Stimulated activated naive CD4-positive, alpha-beta T cell treated with Interleukin-2 at 50 U/mL for 16 hours (primary cell): ENCODE measurements at regions not wholly inside any gene's neighbourhood (a gene's known extent, or its start where the extent isn't known, plus 50 kb on each side); places are given as distances from the start of the nearest gene placed in this dataset.
A peak's percentile ranks its signal among the peaks of the same experiment; 100 is the strongest.

ENCODE experiments used
- DNase-seq: peaks from one replicate; lab custom pipeline; 2025; lab: John Stamatoyannopoulos, UW

DNA sequence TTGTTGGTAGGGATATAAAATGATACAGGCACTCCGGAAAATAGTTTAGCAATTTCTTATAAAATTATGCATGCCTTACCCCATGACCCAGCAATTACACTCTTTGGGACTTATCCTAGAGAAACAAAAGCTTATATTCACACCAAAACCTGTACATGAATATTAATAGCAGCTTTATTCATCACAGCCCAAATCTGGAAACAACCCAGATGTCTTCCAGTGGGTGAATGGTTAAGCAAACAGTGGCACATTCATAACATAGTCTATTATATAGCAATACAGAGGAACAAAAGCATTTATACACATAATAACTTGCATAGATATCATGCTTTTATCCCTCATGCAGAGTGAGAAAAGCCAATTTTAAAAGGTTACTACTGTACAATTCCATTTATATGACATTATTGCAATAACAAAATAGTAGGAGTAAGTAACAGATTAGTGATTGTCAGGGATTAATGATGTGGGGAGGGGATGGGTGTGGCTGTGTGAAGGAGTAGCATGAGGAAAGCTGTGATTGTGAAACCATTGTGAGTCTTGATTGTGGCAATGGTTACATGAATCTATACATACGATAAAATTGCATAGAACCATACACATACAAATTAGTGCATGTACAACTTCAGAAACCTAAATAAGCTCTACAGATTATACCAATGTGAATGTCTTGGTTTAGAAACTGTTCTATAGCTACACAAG is 363.1 kb upstream of the OR4E1 start:
- no peak for DNase-seq

DNA sequence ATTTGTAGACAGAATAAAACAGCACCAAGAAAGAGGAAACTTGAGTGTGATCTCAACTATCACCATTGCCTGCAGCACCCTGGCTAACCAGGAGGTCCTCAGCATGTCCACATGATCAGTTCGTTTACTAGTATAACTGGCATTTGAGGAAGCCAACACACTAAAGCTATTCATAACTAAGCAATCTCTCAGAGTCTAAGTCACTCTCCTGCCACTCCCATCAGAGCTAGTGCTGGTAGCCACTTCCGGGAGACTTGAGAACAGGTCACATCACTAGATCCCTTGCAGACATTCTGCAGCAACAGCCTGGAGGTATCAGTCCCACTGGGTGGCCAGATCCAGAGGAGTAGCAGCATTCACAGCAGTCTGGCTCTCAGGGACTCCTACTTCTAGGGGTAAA is 352.9 kb upstream of the OR4E1 start:
- no peak for DNase-seq

DNA sequence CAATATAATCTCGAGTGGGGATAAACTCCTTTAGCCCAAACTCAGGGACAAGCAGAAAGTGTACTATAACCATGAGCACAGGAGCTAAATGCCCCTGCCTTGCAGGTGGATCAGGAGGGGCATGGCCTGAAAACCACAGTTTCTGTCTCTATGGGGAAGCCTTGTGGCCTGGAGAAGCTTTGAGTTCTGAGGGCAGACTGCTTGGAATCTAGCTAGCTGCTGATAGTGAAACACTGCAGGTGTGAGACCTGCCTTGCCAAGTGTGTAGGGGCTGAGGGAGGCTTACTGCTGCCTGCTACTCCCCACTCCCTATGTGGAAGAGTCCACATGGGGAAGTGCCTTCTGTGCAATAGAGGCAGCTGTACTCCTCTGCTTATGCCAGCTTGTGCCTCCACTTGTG is 352.3 kb upstream of the OR4E1 start:
- no peak for DNase-seq

DNA sequence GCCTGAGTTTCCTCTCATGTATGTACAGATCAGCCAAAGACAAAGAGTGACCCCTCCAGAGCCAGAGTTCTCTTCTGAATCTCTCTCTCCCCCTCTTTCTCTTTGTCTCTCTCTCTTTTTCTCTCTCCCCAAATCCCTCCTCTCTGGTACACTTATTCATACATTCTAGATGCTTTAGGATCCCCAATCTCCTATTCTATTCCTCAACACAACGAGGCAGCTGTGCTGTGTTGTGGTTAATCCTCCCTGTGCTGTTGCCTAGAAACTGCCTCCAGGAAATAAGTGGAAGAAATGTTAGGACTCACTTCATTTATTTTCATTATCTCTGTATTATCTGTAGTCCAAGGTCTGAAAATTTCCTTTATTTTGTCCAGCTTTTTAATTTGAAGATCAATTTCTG is 350.5 kb upstream of the OR4E1 start:
- DNase-seq, result no peak

DNA sequence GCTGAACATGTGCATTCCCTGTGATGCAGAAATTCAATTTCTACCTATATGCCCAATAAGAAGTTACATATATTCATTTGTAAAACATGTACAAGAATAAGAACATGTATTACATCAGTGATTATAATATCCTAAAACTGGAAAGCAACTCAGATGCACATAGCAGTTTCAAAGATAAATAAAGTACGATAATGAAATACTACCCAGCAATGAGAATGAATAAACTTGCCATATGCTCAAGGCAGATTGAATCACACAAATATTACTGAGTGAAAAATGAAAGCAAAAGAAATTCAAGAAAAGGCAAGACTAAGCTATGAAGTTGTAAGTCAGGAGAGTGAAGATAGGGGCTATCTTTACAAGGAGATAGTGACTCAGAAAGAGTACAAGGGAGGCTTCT is 345.3 kb upstream of the OR4E1 start:
- DNase-seq, result no peak

DNA sequence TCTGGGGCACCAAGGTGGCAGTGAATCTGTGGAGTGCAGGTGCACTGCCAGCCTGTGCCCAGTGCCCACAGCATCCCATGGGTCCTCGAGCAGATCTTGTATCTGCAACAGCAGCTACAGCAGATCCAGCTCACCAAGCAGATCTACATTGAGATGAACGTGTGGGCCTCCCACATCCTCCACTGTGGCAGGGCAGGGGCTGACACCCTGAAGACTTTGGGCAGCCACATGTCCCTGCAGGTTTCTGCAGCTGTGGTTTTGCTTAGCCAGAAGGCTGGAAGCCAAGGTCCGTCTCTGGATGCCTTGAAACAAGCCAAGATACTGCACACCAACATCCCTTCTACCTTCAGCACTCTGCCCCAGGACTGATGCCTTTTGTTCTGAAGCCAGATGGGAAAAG is 338.8 kb upstream of the OR4E1 start:
- DNase-seq, result no peak

DNA sequence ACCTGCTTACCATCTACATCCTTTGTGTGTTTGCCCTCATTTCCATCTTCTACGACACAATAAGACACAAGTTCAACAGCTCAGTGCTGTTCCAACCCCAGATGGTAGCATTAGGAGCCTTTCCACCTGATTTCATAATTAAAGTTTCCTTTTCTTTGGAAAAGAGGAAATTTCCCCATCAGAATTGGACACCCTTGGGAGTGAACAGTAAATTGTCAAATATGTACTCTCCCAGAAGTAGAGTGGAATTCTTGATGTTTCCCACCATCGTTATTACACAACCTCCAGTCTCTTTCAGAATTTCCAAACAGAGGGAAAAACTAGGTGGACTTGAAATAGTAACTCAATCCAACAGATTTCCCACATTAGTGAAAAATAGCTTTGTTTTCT is 337.6 kb upstream of the OR4E1 start:
- no peak for DNase-seq

DNA sequence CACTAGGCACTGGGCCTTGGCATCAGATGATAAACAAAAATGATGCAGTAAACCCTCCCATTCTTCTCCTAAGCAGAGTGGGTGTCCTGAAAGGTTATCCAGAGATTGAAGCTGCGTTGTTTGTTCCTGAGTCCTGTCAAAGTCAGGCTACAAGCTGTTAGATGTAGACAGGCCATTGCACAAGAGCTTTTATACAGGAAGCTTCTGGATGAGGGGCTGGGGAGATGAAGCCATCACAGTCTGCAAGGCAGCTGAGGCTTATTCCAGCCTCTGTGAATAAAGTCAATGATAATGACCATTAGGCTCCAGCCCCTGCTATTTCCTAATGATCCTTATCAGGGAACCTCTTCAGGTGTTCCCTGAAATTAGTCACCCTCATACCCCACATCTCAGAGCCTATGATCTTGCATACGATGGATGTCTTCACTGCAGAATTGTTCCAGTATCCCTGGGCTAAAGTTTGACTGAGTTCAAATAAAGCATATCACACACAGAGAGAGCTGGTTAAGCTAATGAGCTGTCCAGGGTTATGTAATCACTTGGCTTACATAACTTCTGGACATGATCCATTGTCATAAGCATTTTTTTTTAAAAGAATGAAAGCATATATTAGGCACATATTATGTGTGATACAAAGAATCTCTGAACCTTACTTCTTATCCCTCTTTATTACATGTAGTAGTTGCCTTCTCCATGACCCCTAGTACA is 337.1 kb upstream of the OR4E1 start:
- DNase-seq, result no peak

DNA sequence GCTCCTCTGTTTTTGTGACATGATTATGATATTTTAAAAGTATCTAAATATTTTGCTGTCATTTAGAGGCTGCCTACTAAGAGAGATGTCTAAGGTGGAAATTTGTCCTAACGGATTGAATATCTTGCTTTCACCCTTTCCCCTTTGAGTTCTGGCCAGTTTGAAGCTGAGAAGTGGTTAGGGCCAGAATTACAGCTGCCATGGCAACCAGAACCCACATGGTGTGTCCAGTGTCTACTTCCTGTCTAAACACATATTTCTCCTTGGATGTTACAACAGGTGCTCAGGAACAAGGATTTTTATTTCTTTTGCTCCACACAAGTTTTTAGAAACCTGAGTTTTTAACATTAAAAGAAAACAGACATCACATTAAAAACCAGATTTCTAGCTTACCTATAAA is 335.1 kb upstream of the OR4E1 start:
- no peak for DNase-seq

DNA sequence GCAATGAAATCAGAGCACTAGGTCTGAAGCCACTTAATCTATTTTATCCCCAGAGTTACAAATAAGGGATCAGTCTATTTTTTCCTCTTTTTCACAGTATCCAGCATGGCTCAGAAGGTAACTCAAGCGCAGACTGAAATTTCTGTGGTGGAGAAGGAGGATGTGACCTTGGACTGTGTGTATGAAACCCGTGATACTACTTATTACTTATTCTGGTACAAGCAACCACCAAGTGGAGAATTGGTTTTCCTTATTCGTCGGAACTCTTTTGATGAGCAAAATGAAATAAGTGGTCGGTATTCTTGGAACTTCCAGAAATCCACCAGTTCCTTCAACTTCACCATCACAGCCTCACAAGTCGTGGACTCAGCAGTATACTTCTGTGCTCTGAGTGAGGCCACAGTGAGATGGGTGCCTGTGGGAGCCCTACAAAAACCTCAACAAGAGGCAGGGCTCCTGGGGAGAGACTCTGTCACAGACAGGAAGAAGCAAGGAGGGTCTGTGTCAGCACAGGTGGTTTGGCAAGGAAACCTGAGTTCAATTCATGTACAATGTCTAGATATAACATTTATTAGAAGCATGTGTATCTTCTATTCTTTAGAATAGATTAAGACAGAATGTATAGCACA is 334.3 kb upstream of the OR4E1 start:
- no peak for DNase-seq

DNA sequence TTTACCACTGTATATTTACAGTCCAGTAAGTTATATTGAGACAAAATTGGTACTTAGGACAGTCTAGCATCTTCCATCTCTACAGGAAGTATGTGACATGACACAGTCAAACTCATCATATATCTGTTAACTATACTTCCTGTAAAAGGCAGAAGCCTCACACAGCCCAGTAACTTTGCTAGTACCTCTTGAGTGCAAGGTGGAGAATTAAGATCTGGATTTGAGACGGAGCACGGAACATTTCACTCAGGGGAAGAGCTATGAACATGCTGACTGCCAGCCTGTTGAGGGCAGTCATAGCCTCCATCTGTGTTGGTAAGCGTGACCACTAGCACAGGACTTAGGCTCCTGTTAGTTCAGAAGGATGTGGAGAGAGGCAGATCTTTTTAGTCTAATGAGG is 333.7 kb upstream of the OR4E1 start:
- no peak for DNase-seq

DNA sequence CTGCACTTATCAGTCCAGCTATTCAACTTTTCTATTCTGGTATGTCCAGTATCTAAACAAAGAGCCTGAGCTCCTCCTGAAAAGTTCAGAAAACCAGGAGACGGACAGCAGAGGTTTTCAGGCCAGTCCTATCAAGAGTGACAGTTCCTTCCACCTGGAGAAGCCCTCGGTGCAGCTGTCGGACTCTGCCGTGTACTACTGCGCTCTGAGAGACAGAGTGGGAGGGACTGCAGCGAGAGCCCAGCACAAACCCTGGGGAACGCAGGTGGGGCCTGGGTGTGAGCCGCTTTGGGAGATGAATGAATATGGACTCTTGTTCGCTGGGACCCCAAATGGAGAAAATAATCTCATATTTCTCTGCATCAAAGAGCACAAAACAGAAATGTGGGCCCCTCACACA is 329.8 kb upstream of the OR4E1 start:
- DNase-seq, result no peak

DNA sequence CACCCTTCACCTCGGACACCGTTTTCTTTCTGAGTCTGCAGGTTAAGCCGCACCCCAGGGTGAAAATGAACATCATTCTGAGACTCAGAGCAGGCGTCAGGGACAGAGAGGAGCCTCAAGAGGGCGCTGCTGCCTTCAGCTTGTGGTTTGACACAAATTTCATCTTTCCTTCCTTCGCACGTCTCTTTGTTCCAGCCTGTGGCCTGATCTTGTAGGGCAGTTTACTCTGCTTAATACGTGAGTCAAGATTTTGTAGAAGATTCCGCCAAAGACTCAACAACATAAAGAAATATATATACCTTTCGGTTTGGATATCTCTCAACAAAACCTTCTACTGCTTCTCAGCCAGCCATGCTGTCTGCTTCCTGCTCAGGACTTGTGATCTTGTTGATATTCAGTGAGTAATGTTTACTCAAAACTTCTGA is 329.3 kb upstream of the OR4E1 start:
- DNase-seq, result peak; percentile 57

DNA sequence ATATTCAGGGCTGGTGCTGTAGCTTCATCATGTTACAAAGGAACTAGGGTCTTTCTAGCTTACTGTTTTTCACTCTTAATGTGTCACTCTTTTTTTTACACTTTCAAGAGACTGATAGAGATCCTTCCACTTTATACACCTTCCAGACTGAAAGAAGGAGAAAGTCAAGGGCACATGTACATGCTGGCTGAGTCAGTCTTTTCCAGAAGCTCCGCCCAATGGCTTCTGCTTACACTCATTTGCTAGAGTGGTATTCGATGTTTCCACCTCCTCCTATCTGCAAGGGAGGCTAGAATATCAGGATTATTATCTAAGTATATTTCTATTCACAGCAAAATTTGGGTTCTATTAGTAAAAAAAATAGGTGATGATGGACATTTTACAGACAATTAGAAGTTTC is 325.8 kb upstream of the OR4E1 start:
- DNase-seq, result no peak

DNA sequence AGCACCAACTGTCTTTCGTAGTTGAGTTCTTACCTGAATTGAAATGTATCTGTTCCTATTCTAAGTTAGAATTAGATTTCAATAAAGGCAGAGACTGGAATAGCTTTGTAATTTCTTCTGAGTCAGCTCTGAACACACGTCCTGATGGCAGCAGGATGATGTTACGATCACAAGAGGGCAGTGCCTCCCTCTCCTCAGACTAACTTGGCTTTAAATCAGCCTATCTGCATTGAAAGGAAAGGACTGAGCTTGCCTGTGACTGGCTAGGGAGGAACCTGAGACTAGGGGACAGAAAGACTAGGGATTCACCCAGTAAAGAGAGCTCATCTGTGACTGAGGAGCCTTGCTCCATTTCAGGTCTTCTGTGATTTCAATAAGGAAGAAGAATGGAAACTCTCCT is 323.7 kb upstream of the OR4E1 start:
- DNase-seq, result no peak

DNA sequence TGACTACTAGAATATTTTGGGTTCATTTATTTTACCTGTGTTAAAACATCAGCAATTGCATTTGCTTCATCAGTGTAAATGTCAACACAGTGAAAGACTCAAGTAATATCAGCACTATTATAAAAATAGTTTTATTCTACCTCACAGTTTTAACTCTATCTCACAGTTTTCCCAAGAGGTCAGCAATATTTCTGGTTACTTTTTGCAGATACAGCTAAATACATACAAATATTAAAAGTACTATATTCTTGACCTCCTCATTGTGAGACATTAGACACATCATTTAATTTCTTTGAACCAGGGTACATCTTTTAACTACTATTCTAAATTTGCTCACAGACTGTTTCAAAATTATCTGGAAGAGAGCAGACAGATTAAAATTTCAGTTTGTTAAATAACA is 321.7 kb upstream of the OR4E1 start:
- DNase-seq, result no peak

DNA sequence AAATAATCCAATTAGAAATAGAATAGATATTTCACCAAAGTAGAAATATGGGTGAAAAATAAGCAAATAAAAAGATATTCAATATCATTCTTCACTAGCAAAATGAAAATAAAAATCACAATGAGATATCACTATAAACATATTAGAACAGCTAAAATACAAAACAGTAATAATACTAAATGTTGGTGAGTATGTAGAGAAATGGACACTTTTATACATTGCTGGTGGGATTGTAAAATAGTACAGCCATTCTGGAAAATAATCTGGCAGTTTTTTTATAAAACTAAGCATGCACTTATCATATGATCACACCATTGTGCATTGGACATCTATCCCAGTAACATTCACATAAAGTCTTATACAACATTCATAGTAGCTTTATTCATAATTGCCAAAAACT is 320.2 kb upstream of the OR4E1 start:
- DNase-seq, result no peak

DNA sequence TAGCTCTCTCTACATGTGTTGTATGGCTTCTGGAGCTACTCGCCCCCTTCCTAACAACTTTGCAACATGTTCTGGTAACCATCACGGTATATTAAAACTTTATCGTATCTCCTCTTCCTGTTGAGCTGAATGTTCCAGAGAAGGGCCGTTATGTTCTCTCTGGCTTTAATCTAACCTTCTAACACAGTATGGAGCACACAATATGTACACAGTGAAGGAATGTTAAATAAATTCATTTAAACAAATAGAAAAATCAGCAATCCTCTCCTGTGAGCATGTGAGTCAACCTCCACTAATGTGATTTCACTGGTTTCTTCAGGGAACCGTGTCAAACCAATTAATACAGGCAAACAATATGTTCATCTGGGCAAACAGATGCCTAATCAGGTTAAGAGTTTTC is 319.5 kb upstream of the OR4E1 start:
- DNase-seq, result no peak

DNA sequence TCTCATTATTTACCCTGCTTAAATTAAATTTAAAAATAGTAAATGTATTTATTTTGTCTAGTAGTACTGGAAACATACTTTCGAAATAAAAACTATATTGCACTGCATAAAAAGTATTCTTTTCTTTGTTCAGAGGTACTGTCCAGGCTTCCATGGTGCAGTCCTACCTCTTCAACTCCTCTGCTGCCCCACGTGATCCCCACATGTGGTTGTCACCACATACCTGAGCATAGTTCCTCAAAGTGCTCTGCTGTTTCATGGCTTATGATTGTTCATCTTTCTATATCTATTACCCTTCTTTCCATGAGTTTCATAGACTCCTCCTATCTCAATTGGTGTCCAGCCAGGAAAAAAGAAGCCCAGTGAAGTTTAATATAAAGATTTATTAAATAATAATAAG is 317.5 kb upstream of the OR4E1 start:
- no peak for DNase-seq

DNA sequence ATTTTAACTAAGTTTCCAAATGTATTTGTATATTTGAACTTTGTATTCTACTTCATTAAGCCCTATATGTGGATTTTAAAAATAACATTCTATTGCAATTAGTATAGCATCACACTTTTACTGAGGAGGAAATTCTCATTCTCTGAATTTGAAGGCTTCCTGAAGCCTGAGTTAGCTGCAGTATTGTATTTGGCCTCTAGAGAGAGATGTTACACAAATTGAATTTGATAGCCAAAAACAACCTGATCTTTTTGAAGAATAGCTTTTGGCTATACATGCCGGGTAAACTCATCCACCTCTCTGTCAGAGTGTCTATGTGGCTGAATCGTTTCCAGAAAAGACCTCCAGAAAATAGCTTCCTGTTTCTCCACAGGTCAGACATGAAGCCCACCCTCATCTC is 316.5 kb upstream of the OR4E1 start:
- no peak for DNase-seq

DNA sequence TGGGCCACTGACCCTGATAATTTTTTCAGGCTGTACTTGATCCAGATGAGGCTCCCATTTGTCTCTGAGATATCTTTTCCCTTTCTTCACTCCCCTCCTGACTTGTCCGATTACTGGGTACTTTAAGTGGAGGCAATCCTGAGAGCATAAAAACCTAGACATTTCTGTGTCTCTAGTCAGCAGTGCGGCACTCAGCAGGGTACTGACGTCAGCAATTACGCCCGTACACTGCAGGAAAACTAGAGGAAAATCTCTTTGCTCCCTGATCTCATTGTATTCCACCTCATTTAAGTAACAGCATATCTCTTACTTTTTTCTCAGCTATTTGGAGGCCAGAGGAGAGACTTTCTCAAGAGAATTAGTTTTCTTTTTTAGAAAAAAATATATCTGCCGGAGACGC is 315.5 kb upstream of the OR4E1 start:
- DNase-seq, result no peak

DNA sequence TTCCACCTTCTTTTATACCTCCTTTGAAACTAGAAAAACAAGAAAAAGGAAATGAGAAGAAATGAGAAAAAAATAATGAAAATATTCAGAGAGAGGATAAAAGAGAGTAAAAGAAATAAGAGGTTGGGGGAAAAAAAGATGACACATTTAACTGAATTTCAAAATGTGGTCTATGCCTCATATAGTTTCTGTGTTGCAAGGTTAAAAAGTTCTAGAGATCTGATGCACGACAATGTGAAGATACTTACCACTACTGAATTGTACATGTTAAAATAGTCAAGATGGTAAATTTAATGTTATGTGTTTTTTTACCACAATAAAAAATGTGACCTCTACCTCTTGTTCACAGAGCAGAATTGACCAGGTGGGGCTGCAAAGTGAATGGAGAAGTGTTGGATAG is 314.8 kb upstream of the OR4E1 start:
- no peak for DNase-seq

DNA sequence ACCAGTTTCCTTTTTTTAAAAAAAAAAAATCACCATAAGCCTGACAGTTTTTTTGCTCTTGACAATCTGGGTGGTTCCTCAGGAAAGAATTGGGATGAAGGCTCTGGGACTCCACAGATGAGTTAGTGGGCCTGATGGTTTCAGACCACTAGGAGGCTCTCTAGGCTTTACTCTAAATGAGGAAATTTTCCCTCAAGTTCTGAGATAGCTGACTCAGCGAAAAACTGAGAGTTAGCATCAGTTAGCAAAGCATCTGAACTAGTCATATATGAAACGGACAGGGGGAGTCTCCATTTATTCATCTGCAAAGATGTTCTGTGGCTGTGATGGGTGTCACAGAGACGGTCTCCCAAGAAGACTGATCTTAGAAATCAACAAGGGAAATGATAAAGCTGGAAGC is 314.3 kb upstream of the OR4E1 start:
- no peak for DNase-seq

DNA sequence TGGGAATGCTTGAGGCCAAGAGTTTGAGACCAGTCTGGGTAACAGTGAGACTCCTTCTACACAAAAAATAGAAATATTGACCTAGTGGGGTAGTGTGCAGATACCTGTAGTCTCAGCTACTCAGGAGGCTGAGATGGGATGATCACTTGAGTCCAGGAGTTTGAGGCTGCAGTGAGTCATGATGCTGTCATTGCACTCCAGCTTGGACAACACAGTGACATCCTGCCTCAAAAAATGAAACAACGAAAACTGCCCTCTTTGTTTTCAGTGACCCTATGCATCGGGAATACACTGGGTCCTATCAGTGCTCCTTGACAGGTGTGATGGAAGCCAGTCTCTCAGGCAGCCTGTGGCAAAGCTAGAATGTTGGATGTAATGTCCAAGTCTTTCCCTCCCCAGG is 311.5 kb upstream of the OR4E1 start:
- DNase-seq, result no peak
